K562 (cell line): ENCODE measurements at regions not wholly inside any gene's neighbourhood (a gene's known extent, or its start where the extent isn't known, plus 50 kb on each side); places are given as distances from the start of the nearest gene placed in this dataset.

Experiments used
- ARNT ChIP-seq, 2 experiments: fragments of 450-650 bp; IDR thresholded peaks; 2 replicates each; pipeline ENCODE4 v1.6.1; 2016; ENCODE audit warnings: mild to moderate bottlenecking in 1 of 2
- CHAMP1 ChIP-seq: fragments of 450-650 bp; IDR thresholded peaks from 2 replicates; pipeline ENCODE4 v1.6.1; 2016; ENCODE audit warnings: mild to moderate bottlenecking
- CTCFL ChIP-seq: IDR thresholded peaks from 2 replicates; pipeline ENCODE4 v1.6.1; 2011; ENCODE audit warnings: borderline replicate concordance, low read depth, mild to moderate bottlenecking, moderate library complexity, low read length; ENCODE audit not compliant: insufficient read depth, poor library complexity, severe bottlenecking
- EP300 ChIP-seq: IDR thresholded peaks from 2 replicates; pipeline ENCODE4 v1.6.1; 2012; ENCODE audit warnings: low read length, improper control_type of control experiment
- HEY1 ChIP-seq: fragments of 250-450 bp; sonication (Bioruptor Pico); IDR thresholded peaks from 2 replicates; pipeline ENCODE4 v1.5.0; 2020; ENCODE audit warnings: mild to moderate bottlenecking, moderate library complexity, borderline replicate concordance
- HNRNPL ChIP-seq: fragments of 200-400 bp; formaldehyde crosslinking; IDR thresholded peaks from 2 replicates; pipeline ENCODE4 v1.6.1; 2017; ENCODE audit warnings: low read depth, mild to moderate bottlenecking, low read length
- KLF1 ChIP-seq: fragments of 450-650 bp; IDR thresholded peaks from 2 replicates; pipeline ENCODE4 v1.6.1; 2016; ENCODE audit warnings: missing genetic modification characterization, missing compliant biosample characterization
- KLF16 ChIP-seq: IDR thresholded peaks from 2 replicates; pipeline ENCODE4 v1.6.1; 2016; ENCODE audit warnings: antibody characterized with exemption
- LCOR ChIP-seq: sonication (generic); formaldehyde crosslinking; IDR thresholded peaks from 2 replicates; pipeline ENCODE4 v1.8.0; 2022; ENCODE audit warnings: mild to moderate bottlenecking, missing genetic modification reagents
- MECOM ChIP-seq: fragments of 250-450 bp; sonication (Bioruptor Pico); IDR thresholded peaks from 2 replicates; pipeline ENCODE4 v1.8.0; 2022; ENCODE audit warnings: inconsistent platforms
- NR0B1 ChIP-seq: fragments of 450-650 bp; IDR thresholded peaks from one replicate; pipeline ENCODE4 v1.6.1; 2018; ENCODE audit warnings: mild to moderate bottlenecking, moderate library complexity; ENCODE audit not compliant: partially characterized antibody
- PATZ1 ChIP-seq: fragments of 250-450 bp; sonication (Bioruptor Pico); IDR thresholded peaks from 2 replicates; pipeline ENCODE4 v1.5.0; 2020; ENCODE audit warnings: mild to moderate bottlenecking, borderline replicate concordance
- TBP ChIP-seq: optimal IDR thresholded peaks from 2 replicates; pipeline ENCODE3; 2011; ENCODE audit warnings: low read depth, low read length, improper control_type of control experiment
- THAP7 ChIP-seq: fragments of 250-450 bp; sonication (Bioruptor Pico); IDR thresholded peaks from 2 replicates; pipeline ENCODE4 v1.5.0; 2021
- ZKSCAN8 ChIP-seq: fragments of 200-800 bp; sonication (Bioruptor generic); IDR thresholded peaks from 2 replicates; pipeline ENCODE4 v1.6.1; 2016; ENCODE audit warnings: missing genetic modification characterization, missing compliant biosample characterization
- ZNF12 ChIP-seq: sonication (generic); formaldehyde crosslinking; IDR thresholded peaks from 2 replicates; pipeline ENCODE4 v1.4.0; 2020; ENCODE audit warnings: mild to moderate bottlenecking, missing genetic modification reagents
- ZNF75A ChIP-seq: fragments of 450-650 bp; formaldehyde crosslinking; IDR thresholded peaks from 2 replicates; pipeline ENCODE4 v1.4.0; 2020; ENCODE audit warnings: mild to moderate bottlenecking
- ZNF764 ChIP-seq: fragments of 250-450 bp; sonication (Bioruptor Pico); IDR thresholded peaks from 2 replicates; pipeline ENCODE4 v1.4.0; 2020; ENCODE audit warnings: low read depth, mild to moderate bottlenecking, moderate library complexity
- ZNF830 ChIP-seq: fragments of 250-450 bp; sonication (Bioruptor Pico); IDR thresholded peaks from 2 replicates; pipeline ENCODE4 v1.5.0; 2021; ENCODE audit warnings: mild to moderate bottlenecking

DNA sequence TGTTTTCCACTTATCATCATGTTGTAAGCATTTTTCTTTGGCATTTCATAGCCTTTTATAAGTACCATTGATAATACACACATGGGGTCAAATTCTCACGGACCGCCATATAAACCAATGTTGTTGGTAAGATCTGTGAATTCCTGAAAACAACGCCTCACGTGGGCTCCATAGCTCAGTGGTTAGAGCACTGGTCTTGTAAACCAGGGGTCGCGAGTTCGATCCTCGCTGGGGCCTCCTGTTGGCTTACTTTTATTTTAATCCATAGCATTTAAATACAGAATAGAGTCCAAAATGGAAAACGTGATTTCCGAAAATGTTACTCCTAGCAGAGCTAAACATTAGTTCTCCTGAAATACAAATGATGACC is 83.1 kb downstream of the HHIPL2 start (continued):
- TF ChIP-seq LCOR (CRISPR knock-in tag) (peak; percentile 16; the same call in 1 of the 2 replicates), TBP (peak; percentile 100), PATZ1 (CRISPR knock-in tag) (no peak), NR0B1 (no peak), ZNF75A (CRISPR knock-in tag) (no peak), ARNT (IDR thresholded peaks at IDR 0.05) (peak; percentile 79 to 87), HNRNPL (no peak), KLF16 (no peak), MECOM (CRISPR knock-in tag) (no peak), ZNF830 (CRISPR knock-in tag) (no peak), ZNF12 (CRISPR knock-in tag) (no peak), CTCFL (no peak), HEY1 (0 out of 2 replicates have a peak, but pooled peaks have one; percentile 12), KLF1 (tag) (no peak), CHAMP1 (0 out of 2 replicates have a peak, but pooled peaks have one; percentile 59), ZKSCAN8 (CRISPR knock-in tag) (no peak), EP300 (peak; percentile 35; the same call in 1 of the 2 replicates), THAP7 (CRISPR knock-in tag) (no peak), ZNF764 (CRISPR knock-in tag) (peak; percentile 12; the same call in 1 of the 2 replicates)
